Mammary epithelial cell (primary cell): ENCODE measurements at regions not wholly inside any gene's neighbourhood (a gene's known extent, or its start where the extent isn't known, plus 50 kb on each side); places are given as distances from the start of the nearest gene placed in this dataset.

Experiments used
- CTCF ChIP-seq, 2 donors: IDR thresholded peaks in 1 of 2; conservative IDR thresholded peaks in 1 of 2; 2 replicates each; pipeline ENCODE4 v1.5.1; 2011 to 2012; ENCODE audit warnings: inconsistent platforms in 2 of 2, low read length in 2 of 2, mild to moderate bottlenecking in 2 of 2, control low read depth in 1 of 2, low read depth in 1 of 2; ENCODE audit not compliant: insufficient read depth in 1 of 2; ENCODE audit errors: extremely low read depth in 1 of 2
- EZH2 ChIP-seq: IDR thresholded peaks from 2 replicates; pipeline ENCODE4 v1.6.1; 2012; ENCODE audit warnings: low read length, inconsistent platforms, borderline replicate concordance

- TF ChIP-seq CTCF (conservative IDR thresholded peaks at IDR 0.05 in 1 of 2, IDR thresholded peaks at IDR 0.05 in 1 of 2; ENCODE audit: extremely low read depth in 1 of 2, insufficient read depth in 1 of 2, low read depth in 1 of 2, low read length in 2 of 2) (no peak), EZH2 (no peak)
Observed at GRCh38 chr10:42421812-42422211, 216.6 kb downstream of the ZNF33B start.
